GM23338 (cell line): ENCODE measurements at regions not wholly inside any gene's neighbourhood (a gene's known extent, or its start where the extent isn't known, plus 50 kb on each side); places are given as distances from the start of the nearest gene placed in this dataset.
A peak's percentile ranks its signal among the peaks of the same experiment; 100 is the strongest.

ENCODE experiments used
- ATAC-seq: fragments of 200-7000 bp; cut with Tn5 transposase; 3 replicates; pipeline ENCODE4 v1.9.1; 2020
- DNase-seq: peaks from one replicate; pipeline ENCODE4 v3.0.0-alpha.2; 2015; ENCODE audit warnings: low spot score
- H2AFZ ChIP-seq: fragments of 200-600 bp; sonication (generic); 2 replicates; pipeline ENCODE4 v1.8.0; 2016; ENCODE audit warnings: antibody characterized with exemption, mild to moderate bottlenecking, moderate library complexity
- H3F3A ChIP-seq: fragments of 200-600 bp; sonication (generic); replicated peaks from 2 replicates; pipeline ENCODE4 v1.8.0; 2017; ENCODE audit warnings: antibody characterized with exemption, mixed run types, low read depth
- H3K27ac ChIP-seq: fragments of 200-600 bp; sonication (generic); 2 replicates; pipeline ENCODE4 v1.6.1; 2016; ENCODE audit warnings: low read depth
- H3K27me3 ChIP-seq: fragments of 200-600 bp; sonication (generic); 2 replicates; pipeline ENCODE4 v1.8.0; 2016; ENCODE audit warnings: mild to moderate bottlenecking, mixed run types, moderate library complexity; ENCODE audit not compliant: insufficient read depth
- H3K36me3 ChIP-seq: fragments of 200-600 bp; sonication (generic); 2 replicates; pipeline ENCODE4 v1.8.0; 2016; ENCODE audit warnings: mild to moderate bottlenecking; ENCODE audit not compliant: insufficient read depth
- H3K4me1 ChIP-seq: fragments of 200-600 bp; sonication (generic); 2 replicates; pipeline ENCODE4 v1.8.0; 2016; ENCODE audit warnings: mild to moderate bottlenecking, moderate library complexity; ENCODE audit not compliant: insufficient read depth
- H3K4me2 ChIP-seq: fragments of 200-600 bp; sonication (generic); 2 replicates; pipeline ENCODE4 v1.7.1; 2017; ENCODE audit warnings: mixed run types
- H3K4me3 ChIP-seq: fragments of 200-600 bp; sonication (generic); 2 replicates; pipeline ENCODE4 v1.6.1; 2016; ENCODE audit warnings: mixed run types
- H3K79me2 ChIP-seq: fragments of 200-600 bp; sonication (generic); replicated peaks from 2 replicates; pipeline ENCODE4 v1.8.0; 2017; ENCODE audit warnings: mild to moderate bottlenecking; ENCODE audit not compliant: insufficient read depth
- H3K9me2 ChIP-seq: fragments of 200-600 bp; sonication (generic); 2 replicates; pipeline ENCODE4 v1.8.0; 2017; ENCODE audit not compliant: insufficient read depth
- H4K20me1 ChIP-seq: fragments of 200-600 bp; sonication (generic); replicated peaks from 2 replicates; pipeline ENCODE4 v1.8.0; 2017; ENCODE audit warnings: mild to moderate bottlenecking; ENCODE audit not compliant: insufficient read depth
- H3K27ac Mint-ChIP-seq: 2 replicates; pipeline ENCODE4 v1.8.0; 2020; ENCODE audit warnings: inconsistent platforms, mild to moderate bottlenecking, moderate library complexity, mixed read lengths
- H3K27me3 Mint-ChIP-seq: 3 replicates; pipeline ENCODE4 v1.8.0; 2022; ENCODE audit warnings: low read depth, mild to moderate bottlenecking, moderate library complexity, mixed read lengths, inconsistent platforms; ENCODE audit not compliant: insufficient read depth, poor library complexity
- H3K36me3 Mint-ChIP-seq: 3 replicates; pipeline ENCODE4 v1.8.0; 2021; ENCODE audit warnings: low read depth, mild to moderate bottlenecking, inconsistent platforms, moderate library complexity, mixed read lengths
- H3K4me1 Mint-ChIP-seq: 3 replicates; pipeline ENCODE4 v1.8.0; 2020; ENCODE audit warnings: mild to moderate bottlenecking, inconsistent platforms, mixed read lengths
- H3K4me3 Mint-ChIP-seq: 3 replicates; pipeline ENCODE4 v1.8.0; 2021; ENCODE audit warnings: moderate library complexity, mild to moderate bottlenecking, inconsistent platforms, mixed read lengths
- H3K9me3 Mint-ChIP-seq: 3 replicates; pipeline ENCODE4 v1.8.0; 2020; ENCODE audit warnings: moderate library complexity, mild to moderate bottlenecking, inconsistent platforms, mixed read lengths
- CREB1 ChIP-seq: fragments of 250-450 bp; sonication (Bioruptor Pico); IDR thresholded peaks from 2 replicates; pipeline ENCODE4 v1.5.0; 2020; ENCODE audit warnings: low read depth, mild to moderate bottlenecking, moderate library complexity
- ETS1 ChIP-seq: IDR thresholded peaks from 2 replicates; pipeline ENCODE4 v1.6.1; 2016; ENCODE audit warnings: antibody characterized with exemption
- EZH2 ChIP-seq: fragments of 200-600 bp; sonication (generic); IDR thresholded peaks from one replicate; pipeline ENCODE4 v1.8.0; 2017; ENCODE audit warnings: antibody characterized with exemption, mild to moderate bottlenecking, low read depth; ENCODE audit not compliant: unreplicated experiment
- EZH2phosphoT487 ChIP-seq: fragments of 200-600 bp; sonication (generic); IDR thresholded peaks from one replicate; pipeline ENCODE4 v1.8.1; 2018; ENCODE audit warnings: antibody characterized with exemption; ENCODE audit not compliant: unreplicated experiment
- JUNB ChIP-seq: IDR thresholded peaks from one replicate; pipeline ENCODE4 v1.6.1; 2016; ENCODE audit warnings: antibody characterized with exemption; ENCODE audit not compliant: unreplicated experiment
- NANOG ChIP-seq: IDR thresholded peaks from 2 replicates; pipeline ENCODE4 v1.6.1; 2016; ENCODE audit warnings: antibody characterized with exemption, borderline replicate concordance
- POLR2AphosphoS5 ChIP-seq: IDR thresholded peaks from 2 replicates; pipeline ENCODE4 v1.6.1; 2016; ENCODE audit warnings: antibody characterized with exemption, low read depth
- STAT1 ChIP-seq: IDR thresholded peaks from one replicate; pipeline ENCODE4 v1.6.1; 2016; ENCODE audit warnings: antibody characterized with exemption; ENCODE audit not compliant: unreplicated experiment
- ZNF114 ChIP-seq: fragments of 250-450 bp; sonication (Bioruptor Pico); IDR thresholded peaks from 2 replicates; pipeline ENCODE4 v1.5.0; 2020; ENCODE audit warnings: mild to moderate bottlenecking, moderate library complexity
- ZNF331 ChIP-seq: fragments of 250-450 bp; sonication (Bioruptor Pico); IDR thresholded peaks from 2 replicates; pipeline ENCODE4 v1.5.0; 2020; ENCODE audit warnings: low read depth, mild to moderate bottlenecking, moderate library complexity
- ZNF462 ChIP-seq: fragments of 250-450 bp; sonication (Bioruptor Pico); IDR thresholded peaks from 2 replicates; pipeline ENCODE4 v1.5.0; 2020; ENCODE audit warnings: mild to moderate bottlenecking, moderate library complexity
- TF ChIP-seq, protein P1 (sequence below), 2 experiments: fragments of 200-600 bp in 1 of 2; sonication (generic) in 1 of 2; conservative IDR thresholded peaks; 2 replicates each; pipeline versions ENCODE4 v1.5.1 to v1.6.1; 2016 to 2017; ENCODE audit warnings: antibody characterized with exemption in 2 of 2, low read depth in 2 of 2, mild to moderate bottlenecking in 2 of 2, moderate library complexity in 1 of 2
- TF ChIP-seq, protein P2 (sequence below): IDR thresholded peaks from one replicate; pipeline ENCODE4 v1.6.1; 2018; ENCODE audit warnings: antibody characterized with exemption; ENCODE audit not compliant: unreplicated experiment

- no peaks in the 10 kb centered on the region for H3F3A ChIP-seq
- no peaks in the 10 kb centered on the region for H4K20me1 ChIP-seq
- H3K4me1 ChIP-seq, result 0 out of 2 replicates have a peak, but pooled peaks cover 5% of the 10 kb centered on the region
- H3K27me3 ChIP-seq, result no peaks in the 10 kb centered on the region
- H3K36me3 ChIP-seq, result no peaks in the 10 kb centered on the region
- Mint-ChIP-seq H3K4me3 (no peak overlapping the region), H3K27ac (peak overlapping the region; percentile 52; the same call in 1 of the 2 replicates), H3K27me3 (peaks cover 2% of the 10 kb centered on the region), H3K36me3 (no peaks in the 10 kb centered on the region), H3K9me3 (no peaks in the 10 kb centered on the region), H3K4me1 (peaks cover 16% of the 10 kb centered on the region)
- H2AFZ ChIP-seq, result no peak overlapping the region
- DNase-seq, result no peak
- no peak overlapping the region for H3K4me3 ChIP-seq
- no peak overlapping the region for H3K27ac ChIP-seq
- ATAC-seq, result no peak
- TF ChIP-seq NANOG (no peak), EZH2phosphoT487 (no peak), CREB1 (CRISPR knock-in tag) (no peak), JUNB (no peak), EZH2 (no peak), POLR2AphosphoS5 (no peak), ZNF462 (CRISPR knock-in tag) (no peak), ZNF114 (no peak), ZNF331 (CRISPR knock-in tag) (no peak), STAT1 (no peak), ETS1 (no peak)
- TF ChIP-seq, protein P1, sequence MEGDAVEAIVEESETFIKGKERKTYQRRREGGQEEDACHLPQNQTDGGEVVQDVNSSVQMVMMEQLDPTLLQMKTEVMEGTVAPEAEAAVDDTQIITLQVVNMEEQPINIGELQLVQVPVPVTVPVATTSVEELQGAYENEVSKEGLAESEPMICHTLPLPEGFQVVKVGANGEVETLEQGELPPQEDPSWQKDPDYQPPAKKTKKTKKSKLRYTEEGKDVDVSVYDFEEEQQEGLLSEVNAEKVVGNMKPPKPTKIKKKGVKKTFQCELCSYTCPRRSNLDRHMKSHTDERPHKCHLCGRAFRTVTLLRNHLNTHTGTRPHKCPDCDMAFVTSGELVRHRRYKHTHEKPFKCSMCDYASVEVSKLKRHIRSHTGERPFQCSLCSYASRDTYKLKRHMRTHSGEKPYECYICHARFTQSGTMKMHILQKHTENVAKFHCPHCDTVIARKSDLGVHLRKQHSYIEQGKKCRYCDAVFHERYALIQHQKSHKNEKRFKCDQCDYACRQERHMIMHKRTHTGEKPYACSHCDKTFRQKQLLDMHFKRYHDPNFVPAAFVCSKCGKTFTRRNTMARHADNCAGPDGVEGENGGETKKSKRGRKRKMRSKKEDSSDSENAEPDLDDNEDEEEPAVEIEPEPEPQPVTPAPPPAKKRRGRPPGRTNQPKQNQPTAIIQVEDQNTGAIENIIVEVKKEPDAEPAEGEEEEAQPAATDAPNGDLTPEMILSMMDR (conservative IDR thresholded peaks at IDR 0.05; ENCODE audit: low read depth in 2 of 2), result no peak
- TF ChIP-seq, protein P2, sequence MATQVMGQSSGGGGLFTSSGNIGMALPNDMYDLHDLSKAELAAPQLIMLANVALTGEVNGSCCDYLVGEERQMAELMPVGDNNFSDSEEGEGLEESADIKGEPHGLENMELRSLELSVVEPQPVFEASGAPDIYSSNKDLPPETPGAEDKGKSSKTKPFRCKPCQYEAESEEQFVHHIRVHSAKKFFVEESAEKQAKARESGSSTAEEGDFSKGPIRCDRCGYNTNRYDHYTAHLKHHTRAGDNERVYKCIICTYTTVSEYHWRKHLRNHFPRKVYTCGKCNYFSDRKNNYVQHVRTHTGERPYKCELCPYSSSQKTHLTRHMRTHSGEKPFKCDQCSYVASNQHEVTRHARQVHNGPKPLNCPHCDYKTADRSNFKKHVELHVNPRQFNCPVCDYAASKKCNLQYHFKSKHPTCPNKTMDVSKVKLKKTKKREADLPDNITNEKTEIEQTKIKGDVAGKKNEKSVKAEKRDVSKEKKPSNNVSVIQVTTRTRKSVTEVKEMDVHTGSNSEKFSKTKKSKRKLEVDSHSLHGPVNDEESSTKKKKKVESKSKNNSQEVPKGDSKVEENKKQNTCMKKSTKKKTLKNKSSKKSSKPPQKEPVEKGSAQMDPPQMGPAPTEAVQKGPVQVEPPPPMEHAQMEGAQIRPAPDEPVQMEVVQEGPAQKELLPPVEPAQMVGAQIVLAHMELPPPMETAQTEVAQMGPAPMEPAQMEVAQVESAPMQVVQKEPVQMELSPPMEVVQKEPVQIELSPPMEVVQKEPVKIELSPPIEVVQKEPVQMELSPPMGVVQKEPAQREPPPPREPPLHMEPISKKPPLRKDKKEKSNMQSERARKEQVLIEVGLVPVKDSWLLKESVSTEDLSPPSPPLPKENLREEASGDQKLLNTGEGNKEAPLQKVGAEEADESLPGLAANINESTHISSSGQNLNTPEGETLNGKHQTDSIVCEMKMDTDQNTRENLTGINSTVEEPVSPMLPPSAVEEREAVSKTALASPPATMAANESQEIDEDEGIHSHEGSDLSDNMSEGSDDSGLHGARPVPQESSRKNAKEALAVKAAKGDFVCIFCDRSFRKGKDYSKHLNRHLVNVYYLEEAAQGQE, result no peak
- H3K9me2 ChIP-seq, result no peaks in the 10 kb centered on the region; the same call in 1 of the 2 replicates
- H3K79me2 ChIP-seq, result no peaks in the 10 kb centered on the region
- no peak overlapping the region for H3K4me2 ChIP-seq
Measured at GRCh38 chr15:93527374-93528050, 438.5 kb upstream of the RGMA start.
